OCI-LY1 (cell line): ENCODE measurements at regions not wholly inside any gene's neighbourhood (a gene's known extent, or its start where the extent isn't known, plus 50 kb on each side); places are given as distances from the start of the nearest gene placed in this dataset.
A peak's percentile ranks its signal among the peaks of the same experiment; 100 is the strongest.

Source experiments
- H2AFZ ChIP-seq: fragments of 200-600 bp; sonication (generic), shearing (Covaris generic); 2 replicates; pipeline ENCODE4 v1.6.0; 2014; ENCODE audit warnings: antibody characterized with exemption, mild to moderate bottlenecking, low read length
- H3F3A ChIP-seq: fragments of 200-600 bp; sonication (generic), shearing (Covaris generic); 2 replicates; pipeline ENCODE4 v1.6.0; 2014; ENCODE audit warnings: mild to moderate bottlenecking, antibody characterized with exemption, low read length, moderate library complexity; ENCODE audit not compliant: insufficient read depth
- H3K27ac ChIP-seq: fragments of 200-600 bp; sonication (generic); 2 replicates; pipeline ENCODE4 v1.5.1; 2014; ENCODE audit warnings: low read length, mixed run types, mild to moderate bottlenecking, low read depth; ENCODE audit not compliant: poor library complexity, severe bottlenecking
- H3K27me3 ChIP-seq: fragments of 200-600 bp; sonication (generic); 2 replicates; pipeline ENCODE4 v1.6.0; 2014; ENCODE audit warnings: antibody characterized with exemption, mild to moderate bottlenecking, low read length, moderate library complexity; ENCODE audit not compliant: insufficient read depth
- H3K36me3 ChIP-seq: fragments of 200-600 bp; sonication (generic); 2 replicates; pipeline ENCODE4 v1.6.1; 2014; ENCODE audit warnings: mild to moderate bottlenecking, antibody characterized with exemption, low read length, moderate library complexity, mixed read lengths; ENCODE audit not compliant: insufficient read depth
- H3K4me1 ChIP-seq: fragments of 200-600 bp; sonication (generic); 2 replicates; pipeline ENCODE4 v1.5.1; 2014; ENCODE audit warnings: mild to moderate bottlenecking, low read length, moderate library complexity; ENCODE audit not compliant: insufficient read depth, severe bottlenecking
- H3K4me2 ChIP-seq: fragments of 200-600 bp; sonication (generic), shearing (Covaris generic); 2 replicates; pipeline ENCODE4 v1.6.1; 2014; ENCODE audit warnings: low read length
- H3K4me3 ChIP-seq: fragments of 200-600 bp; sonication (generic); 2 replicates; pipeline ENCODE4 v1.5.1; 2014; ENCODE audit warnings: low read length, low read depth, mild to moderate bottlenecking, mixed read lengths; ENCODE audit not compliant: poor library complexity, severe bottlenecking
- H3K79me2 ChIP-seq: fragments of 200-600 bp; shearing (Covaris generic); 2 replicates; pipeline ENCODE4 v1.6.1; 2016; ENCODE audit warnings: mixed run types, low read length, mixed read lengths; ENCODE audit not compliant: insufficient read depth
- H3K9ac ChIP-seq: fragments of 200-600 bp; sonication (generic), shearing (Covaris generic); 2 replicates; pipeline ENCODE4 v1.6.1; 2014; ENCODE audit warnings: mild to moderate bottlenecking, low read length, mixed read lengths
- H3K9me2 ChIP-seq: fragments of 200-600 bp; sonication (generic), shearing (Covaris generic); 2 replicates; pipeline ENCODE4 v1.6.1; 2014; ENCODE audit warnings: low read depth, mild to moderate bottlenecking, low read length, mixed read lengths
- H3K9me3 ChIP-seq: fragments of 200-600 bp; shearing (Covaris generic); 2 replicates; pipeline ENCODE4 v1.6.1; 2014; ENCODE audit warnings: low read length, mixed read lengths
- H4K20me1 ChIP-seq: fragments of 200-600 bp; sonication (generic), shearing (Covaris generic); 2 replicates; pipeline ENCODE4 v1.6.0; 2016; ENCODE audit warnings: mild to moderate bottlenecking, low read length; ENCODE audit not compliant: insufficient read depth
- CTCF ChIP-seq: fragments of 200-600 bp; sonication (generic), shearing (Covaris generic); IDR thresholded peaks from 2 replicates; pipeline ENCODE4 v1.5.1; 2017; ENCODE audit warnings: mild to moderate bottlenecking, antibody characterized with exemption, low read length, moderate library complexity, mixed read lengths
- EZH2 ChIP-seq: fragments of 200-600 bp; sonication (generic), shearing (Covaris generic); IDR thresholded peaks from 2 replicates; pipeline ENCODE4 v1.8.0; 2017; ENCODE audit warnings: borderline replicate concordance, mixed run types, mild to moderate bottlenecking, antibody characterized with exemption, low read length, moderate library complexity, mixed read lengths

GRCh38 chr2:17171446-17172049, 346.7 kb downstream of the RAD51AP2 start:
- no peaks in the 10 kb centered on the region for H3K9me2 ChIP-seq
- no peaks in the 10 kb centered on the region for H3K36me3 ChIP-seq
- H2AFZ ChIP-seq: no peak overlapping the region
- H3K27me3 ChIP-seq: no peaks in the 10 kb centered on the region
- no peak overlapping the region for H3K27ac ChIP-seq
- TF ChIP-seq EZH2 (no peak), CTCF (peak; percentile 33; the same call in 1 of the 2 replicates)
- no peak overlapping the region for H3K9ac ChIP-seq
- no peaks in the 10 kb centered on the region for H3F3A ChIP-seq
- H3K4me2 ChIP-seq: no peak overlapping the region
- H3K4me1 ChIP-seq: no peaks in the 10 kb centered on the region
- H4K20me1 ChIP-seq: no peaks in the 10 kb centered on the region
- no peaks in the 10 kb centered on the region for H3K79me2 ChIP-seq
- no peaks in the 10 kb centered on the region for H3K9me3 ChIP-seq
- no peak overlapping the region for H3K4me3 ChIP-seq

- Histone ChIP-seq H3K4me1 (no peaks in the 10 kb centered on the region), H3K4me3 (no peak overlapping the region), H3K27me3 (no peaks in the 10 kb centered on the region), H3K9me3 (no peaks in the 10 kb centered on the region), H3K36me3 (no peaks in the 10 kb centered on the region), H2AFZ (no peak overlapping the region), H3K9me2 (no peaks in the 10 kb centered on the region), H3K9ac (no peak overlapping the region), H3K79me2 (no peaks in the 10 kb centered on the region), H3K27ac (no peak overlapping the region), H3K4me2 (no peak overlapping the region), H3F3A (no peaks in the 10 kb centered on the region), H4K20me1 (no peaks in the 10 kb centered on the region)
- no peak for TF ChIP-seq CTCF
- TF ChIP-seq EZH2: no peak
These were observed 351.7 kb downstream of the RAD51AP2 start for GRCh38 chr2:17166506-17166905.

GRCh38 chr2:17164550-17164949, 353.7 kb downstream of the RAD51AP2 start:
- Histone ChIP-seq H2AFZ (no peak overlapping the region), H3K9me3 (no peaks in the 10 kb centered on the region), H3K27me3 (no peaks in the 10 kb centered on the region), H3K27ac (no peak overlapping the region), H3K9me2 (no peaks in the 10 kb centered on the region), H4K20me1 (no peaks in the 10 kb centered on the region), H3K79me2 (no peaks in the 10 kb centered on the region), H3K36me3 (no peaks in the 10 kb centered on the region), H3K9ac (no peak overlapping the region), H3F3A (no peaks in the 10 kb centered on the region), H3K4me1 (no peaks in the 10 kb centered on the region), H3K4me2 (no peak overlapping the region), H3K4me3 (no peak overlapping the region)
- no peak for TF ChIP-seq CTCF
- TF ChIP-seq EZH2: no peak
